ENCODE measurements at regions not wholly inside any gene's neighbourhood (a gene's known extent, or its start where the extent isn't known, plus 50 kb on each side); places are given as distances from the start of the nearest gene placed in this dataset.
"Not testable (repeated sequence)": the region's sequence is repeated elsewhere in the genome, so short reads cannot be mapped to it uniquely, and the experiment has no call there.

DNA sequence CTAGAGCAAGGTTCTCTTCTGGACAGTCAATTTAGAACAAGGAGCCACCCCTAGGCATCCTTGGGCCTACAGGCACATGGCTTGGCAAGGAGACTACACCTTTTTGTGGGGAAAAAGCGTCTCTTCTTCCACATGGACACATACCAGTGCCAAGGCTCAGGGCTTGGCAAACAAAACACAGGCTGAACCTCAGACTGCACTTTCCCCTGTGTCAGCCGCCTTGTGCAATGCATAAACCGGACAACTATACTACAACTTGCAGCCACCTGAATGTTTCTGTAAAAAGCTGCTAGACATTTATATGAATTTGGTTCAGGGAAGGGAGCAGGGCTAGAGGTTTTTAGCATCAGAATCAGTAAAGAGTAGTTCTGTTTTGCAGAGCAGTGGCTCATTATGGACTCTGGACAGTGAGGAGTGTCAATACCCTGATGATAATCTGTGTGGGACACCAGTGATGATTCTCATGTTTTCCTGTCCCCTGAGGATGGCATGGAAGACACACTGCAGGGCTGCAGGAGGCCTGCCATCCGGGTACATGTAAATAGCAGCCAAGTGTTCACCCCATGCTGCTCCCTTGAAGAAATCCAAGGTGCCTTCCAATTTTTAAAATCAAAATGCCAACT, 118.9 kb downstream of the GATA3 start:
- no peak for DNase-seq (ENCODE audit: low read depth in 2 of 2, low spot score in 1 of 2)

DNA sequence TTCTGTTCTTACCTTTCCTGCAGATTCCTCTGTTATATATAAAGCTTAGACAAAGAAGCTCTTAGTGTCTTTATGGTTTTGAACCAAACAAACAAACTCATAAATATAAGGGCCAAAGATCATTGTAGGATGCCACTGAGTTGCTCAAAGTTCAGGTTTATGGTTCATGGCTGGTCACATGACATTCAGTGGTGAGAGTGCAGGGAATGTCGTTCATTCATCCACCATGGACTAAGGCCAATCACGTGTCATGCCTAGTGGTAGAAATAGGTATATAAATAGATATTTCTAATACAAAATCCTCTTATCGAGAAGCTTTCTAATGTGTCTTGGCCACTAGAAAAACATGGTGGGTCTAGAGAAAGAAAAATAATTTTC, 119.4 kb downstream of the GATA3 start:
- no peak for DNase-seq (ENCODE audit: low read depth in 2 of 2, low spot score in 1 of 2)

DNA sequence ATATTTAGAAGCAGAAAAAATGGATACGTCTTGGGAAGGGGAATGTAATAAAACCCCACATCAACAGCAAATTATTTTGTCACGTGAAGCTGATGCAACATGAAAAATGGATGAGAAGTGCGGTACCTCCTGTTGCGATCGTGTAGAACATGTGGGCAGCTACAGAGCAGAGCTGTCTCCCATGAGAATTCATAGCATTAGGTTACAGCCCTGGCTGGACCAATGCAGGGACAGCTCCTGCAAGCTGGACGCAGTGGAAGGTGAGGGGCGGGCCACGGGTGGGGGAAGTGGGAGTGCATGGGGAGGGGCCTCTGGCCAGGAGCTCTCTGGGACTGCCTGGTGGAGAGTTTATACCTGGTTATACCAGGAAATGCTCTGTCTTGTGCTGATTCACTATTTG, 120.3 kb downstream of the GATA3 start:
- DNase-seq (ENCODE audit: low read depth in 2 of 2, low spot score in 1 of 2), result no peak

DNA sequence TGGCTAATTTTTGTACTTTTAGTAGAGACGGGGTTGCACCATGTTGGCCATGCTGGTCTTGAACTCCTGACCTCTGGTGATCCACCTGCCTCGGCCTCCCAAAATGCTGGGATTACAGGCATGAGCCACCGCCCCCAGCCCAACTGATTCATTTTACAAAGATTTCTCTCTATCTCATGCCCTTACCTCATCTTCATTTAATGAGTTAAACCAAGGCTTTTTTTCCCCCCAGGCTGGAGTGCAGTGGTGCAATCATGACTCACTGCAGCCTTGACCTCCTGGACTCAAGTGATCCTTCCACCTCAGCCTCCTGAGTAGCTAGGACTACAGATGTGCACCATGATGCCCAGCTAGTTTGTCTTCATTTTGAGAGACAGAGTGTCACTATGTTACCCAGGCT, 123.0 kb downstream of the GATA3 start:
- not testable (repeated sequence) for DNase-seq (ENCODE audit: low read depth in 2 of 2, low spot score in 1 of 2)

DNA sequence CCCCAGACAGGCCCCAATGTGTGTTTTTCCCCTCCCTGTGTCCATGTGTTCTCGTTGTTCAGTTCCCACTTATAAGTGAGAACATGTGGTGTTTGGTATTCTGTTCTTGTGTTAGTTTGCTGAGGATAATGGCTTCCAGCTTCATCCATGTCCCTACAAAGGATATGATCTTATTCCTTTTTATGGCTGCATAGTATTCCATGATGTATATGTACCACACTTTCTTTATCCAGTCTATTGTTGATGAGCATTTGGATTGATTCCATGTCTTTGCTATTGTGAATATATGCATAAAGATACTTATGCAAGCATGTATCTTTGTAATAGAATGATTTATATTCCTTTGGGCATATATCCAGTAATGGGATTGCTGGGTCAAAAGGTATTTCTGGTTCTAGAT, 125.3 kb downstream of the GATA3 start:
- not testable (repeated sequence) for DNase-seq (ENCODE audit: low read depth in 2 of 2, low spot score in 1 of 2)

DNA sequence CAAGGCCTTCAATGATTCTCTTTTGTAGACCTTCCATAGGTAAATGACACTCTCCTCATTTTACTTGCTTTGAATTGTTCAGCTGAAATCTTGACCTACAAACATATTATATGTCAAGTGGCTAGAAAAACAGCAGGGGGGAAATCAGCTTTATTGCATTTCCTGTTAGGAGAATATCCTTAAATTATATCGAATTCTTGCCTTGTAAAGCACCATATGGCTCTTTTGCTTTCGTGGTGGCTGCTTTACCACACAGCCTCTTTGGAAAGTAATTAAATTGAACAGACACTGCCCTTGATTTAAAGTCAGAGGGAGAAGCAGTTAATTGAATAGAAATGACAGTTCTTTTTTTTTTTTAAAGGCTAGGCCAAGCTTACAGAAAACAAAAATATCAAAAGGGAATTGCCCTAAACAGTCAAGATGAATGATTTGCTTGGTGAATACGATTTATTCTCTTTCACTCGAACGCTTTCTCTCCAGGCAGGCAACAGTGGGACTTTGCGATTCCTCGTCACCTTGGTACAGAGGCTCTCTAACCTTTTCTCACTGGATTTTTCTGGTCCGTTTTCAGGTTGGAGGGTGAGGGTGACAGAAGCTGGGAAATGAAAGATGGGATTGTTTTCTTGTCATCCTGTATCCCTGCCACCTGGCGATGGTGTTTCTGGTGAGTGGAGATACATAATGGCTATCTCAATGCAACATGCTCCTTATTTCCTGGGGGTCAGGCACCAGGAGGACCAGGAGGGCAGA, 126.0 kb downstream of the GATA3 start:
- DNase-seq (ENCODE audit: low read depth in 2 of 2, low spot score in 1 of 2), result no peak

DNA sequence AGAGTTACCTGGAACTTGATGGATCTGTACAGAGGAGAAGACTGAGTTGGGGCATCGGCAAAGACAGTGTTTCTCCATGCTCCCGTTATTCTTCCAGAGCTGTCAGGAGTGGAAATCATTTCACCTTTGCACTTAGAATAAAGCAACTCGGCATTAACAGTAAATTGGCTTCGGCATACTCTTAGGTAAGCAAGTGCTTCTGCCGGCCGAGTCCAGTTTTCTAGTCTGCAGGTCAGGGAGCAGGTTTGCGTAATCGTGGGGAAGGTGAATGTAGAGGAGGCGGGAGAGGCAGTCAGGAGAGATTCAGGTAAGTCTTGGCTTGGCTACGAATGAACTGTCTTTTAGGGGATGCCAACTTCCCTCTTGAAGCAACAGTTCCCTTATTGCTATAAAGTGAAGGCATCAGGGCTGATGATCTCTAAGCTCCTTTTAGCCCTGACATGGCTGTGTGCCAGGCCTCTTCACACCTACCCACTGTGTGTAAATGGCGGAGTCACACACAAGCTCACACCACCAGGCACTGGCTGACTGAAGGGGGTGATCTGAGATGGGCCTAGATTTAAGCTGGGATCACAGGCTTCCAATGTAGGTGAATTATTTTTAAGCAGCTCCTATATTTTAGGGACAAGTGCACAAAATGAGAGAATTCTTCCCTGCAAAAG, 127.1 kb downstream of the GATA3 start:
- DNase-seq (ENCODE audit: low read depth in 2 of 2, low spot score in 1 of 2), result no peak

DNA sequence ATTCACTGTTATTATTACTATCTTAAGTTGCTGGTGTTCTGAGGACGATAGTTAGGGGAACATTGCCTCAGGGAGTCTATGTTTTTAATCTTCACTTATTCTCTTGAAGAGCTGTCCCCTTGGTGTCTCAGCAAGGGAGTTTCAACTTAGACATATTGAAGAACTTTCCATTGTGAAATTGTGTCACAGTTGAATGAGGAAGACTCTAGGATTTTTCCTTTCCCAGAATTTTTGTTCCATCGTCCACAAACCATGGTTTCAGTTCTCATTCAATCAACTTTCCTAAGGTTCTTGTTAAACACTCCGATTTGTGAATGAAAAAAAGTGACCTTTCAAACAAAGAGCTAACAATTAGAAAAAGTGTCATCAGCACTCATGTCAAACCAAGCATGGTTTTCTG, 128.3 kb downstream of the GATA3 start:
- DNase-seq (ENCODE audit: low read depth in 2 of 2, low spot score in 1 of 2), result no peak

DNA sequence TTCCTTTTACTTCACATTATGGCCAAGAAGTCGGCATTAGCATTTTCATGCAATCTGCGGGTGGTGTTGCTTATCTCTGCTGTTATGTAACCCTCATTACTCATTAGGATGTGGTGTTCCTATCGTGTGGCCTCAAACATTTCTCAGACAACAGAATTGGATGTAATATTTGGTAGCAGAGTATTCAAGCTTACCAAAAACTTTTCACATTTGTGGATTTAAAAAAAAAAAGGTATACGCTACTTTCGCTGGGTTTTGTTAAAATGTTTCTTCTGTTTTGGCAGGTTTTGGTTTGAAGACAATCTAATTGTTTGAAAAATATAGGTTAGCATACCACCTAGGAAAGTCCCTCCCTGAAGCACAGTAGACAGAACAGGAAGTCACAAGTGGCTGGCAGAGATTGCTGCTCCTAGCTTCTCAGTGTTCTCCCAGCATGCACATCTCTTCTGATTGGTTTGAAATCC, 128.8 kb downstream of the GATA3 start:
- DNase-seq (ENCODE audit: low read depth in 2 of 2, low spot score in 1 of 2), result peak in 1 of 2 donors; percentile 9

DNA sequence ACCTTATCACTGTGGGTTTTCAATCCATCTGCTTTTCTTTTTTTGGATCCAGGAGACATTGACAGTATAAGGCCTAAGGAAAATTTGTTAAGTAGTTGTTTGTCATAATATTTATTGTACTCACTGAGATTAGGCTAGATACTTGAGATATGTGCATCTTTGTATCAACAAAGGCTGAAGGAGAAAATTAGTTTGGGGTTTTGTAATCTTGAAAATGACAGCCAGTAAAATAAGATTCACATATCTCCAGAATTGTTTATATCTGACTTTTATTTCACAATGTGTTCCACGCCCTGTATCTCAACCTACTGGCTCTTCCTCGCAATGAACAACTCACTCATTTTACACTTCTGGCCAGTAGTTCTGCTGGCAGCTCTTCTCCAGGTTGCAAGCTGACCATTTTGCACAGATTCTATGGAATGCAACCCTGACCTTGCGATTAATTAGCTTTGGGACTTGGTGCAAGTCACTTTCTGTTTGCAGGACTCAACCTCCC, 132.7 kb downstream of the GATA3 start:
- DNase-seq (ENCODE audit: low read depth in 2 of 2, low spot score in 1 of 2), result no peak

DNA sequence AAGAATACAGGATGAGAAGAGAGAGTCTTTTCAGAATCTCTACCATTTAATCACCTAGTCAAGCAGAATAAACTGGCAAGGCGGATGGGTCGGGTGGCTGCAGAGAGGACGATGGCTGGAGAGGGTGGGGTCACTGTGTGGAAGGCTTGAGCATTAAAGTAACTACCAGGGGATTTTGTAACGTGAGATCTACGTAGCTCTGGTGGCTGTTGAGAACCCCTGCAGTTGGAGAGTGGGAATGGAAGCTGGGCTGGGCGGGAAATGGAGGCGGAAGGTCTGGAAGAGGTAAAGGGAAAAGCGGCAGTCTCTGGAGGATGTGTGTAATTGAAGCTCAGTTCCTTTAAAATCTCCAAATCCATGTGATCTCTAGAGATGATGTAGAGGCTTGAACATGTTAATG, 135.0 kb downstream of the GATA3 start:
- no peak for DNase-seq (ENCODE audit: low read depth in 2 of 2, low spot score in 1 of 2)

DNA sequence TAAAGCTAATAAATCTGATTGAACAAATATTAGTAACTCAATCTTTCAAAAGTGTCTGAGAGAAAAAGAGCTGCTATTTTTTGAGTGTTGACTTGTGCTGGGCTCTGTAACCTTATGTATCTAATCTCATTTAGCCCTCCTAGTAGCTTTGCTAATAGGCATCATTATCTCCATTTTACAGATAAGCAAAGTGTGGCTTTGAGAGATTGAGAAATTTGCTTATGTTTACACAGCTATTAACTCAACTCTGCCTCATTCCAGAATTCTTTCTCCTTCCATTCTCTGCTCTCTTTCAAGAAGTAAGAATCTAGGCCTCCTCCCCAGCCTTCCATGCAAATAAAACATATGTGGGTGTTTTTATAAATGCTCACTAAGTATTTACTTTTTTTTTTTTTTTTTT, 137.8 kb downstream of the GATA3 start:
- DNase-seq (ENCODE audit: low read depth in 2 of 2, low spot score in 1 of 2), result no peak

DNA sequence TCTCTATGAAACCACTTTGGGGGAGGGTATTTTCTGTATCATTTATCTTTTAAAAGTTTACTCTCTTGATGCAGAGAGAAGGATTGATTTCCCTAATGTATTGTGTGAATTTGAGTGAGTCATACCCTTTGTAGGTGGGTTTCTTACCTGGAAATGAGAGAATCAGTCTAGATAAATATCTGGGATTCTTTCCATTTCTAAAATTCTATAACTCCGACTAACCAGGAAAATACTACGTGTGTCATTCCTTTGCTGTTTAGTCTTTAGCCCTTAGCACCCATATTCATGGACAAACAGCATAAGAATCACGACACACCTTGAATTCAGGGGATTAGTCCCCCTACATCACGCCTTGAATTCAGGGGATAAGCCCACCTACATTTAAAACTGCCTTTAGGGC, 139.1 kb downstream of the GATA3 start:
- DNase-seq (ENCODE audit: low read depth in 2 of 2, low spot score in 1 of 2), result no peak

DNA sequence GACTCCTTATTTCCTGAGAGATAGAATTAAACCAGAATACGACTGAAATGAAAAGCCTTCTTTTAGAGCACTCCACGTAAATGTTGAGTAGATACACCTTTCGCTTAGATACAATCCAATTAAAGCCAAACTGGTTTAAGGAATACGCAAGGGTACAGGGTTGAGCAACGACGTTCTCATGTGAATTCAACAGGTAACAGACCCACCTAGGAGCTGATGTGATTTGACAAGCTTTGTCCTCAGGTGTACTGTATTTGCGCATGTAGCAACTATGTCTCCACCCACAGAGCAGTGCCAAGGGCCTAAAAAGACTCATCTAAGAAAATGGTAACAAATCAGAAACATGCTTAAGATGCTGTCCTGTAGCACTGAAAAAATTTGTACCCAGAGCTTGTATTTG, 139.6 kb downstream of the GATA3 start:
- no peak for DNase-seq (ENCODE audit: low read depth in 2 of 2, low spot score in 1 of 2)

DNA sequence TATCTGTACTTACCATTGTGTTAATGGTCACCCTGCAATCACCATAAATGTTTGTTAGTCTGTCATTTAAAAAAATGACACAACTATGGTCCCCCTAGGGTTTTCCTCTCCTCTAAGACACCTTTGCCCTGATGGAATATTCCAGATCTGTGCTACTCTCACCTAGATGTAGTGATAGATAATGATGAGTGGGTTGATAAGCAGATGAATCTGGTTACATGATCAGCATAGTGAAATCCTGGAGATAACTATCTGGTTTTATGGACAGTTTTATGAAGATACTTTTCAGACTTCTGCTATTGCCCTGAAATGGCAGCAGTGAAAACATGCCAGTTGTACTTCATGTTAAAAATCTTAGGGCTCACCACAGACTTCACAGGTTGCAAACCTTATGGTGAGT, 152.4 kb downstream of the GATA3 start:
- no peak for DNase-seq (ENCODE audit: low read depth in 2 of 2, low spot score in 1 of 2)

DNA sequence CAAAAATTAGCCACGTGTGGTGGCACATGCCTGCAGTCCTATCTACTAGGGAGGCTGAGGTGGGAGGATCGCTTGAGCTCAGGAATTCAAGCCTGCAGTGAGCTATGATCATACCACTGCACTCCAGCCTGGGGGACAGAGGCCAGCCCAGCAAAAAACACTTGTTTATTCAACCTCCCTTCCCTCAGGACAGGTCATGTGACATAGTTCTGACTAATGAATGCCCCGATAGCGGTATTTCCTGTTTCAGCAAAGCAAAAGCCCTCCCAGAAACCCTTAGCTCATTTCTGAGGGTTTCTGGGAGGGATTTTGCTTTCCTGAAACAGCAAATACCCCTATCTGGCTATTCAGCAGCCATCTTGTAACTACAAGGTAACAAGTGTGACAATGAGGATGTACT, 157.1 kb downstream of the GATA3 start:
- no peak for DNase-seq (ENCODE audit: low read depth in 2 of 2, low spot score in 1 of 2)

DNA sequence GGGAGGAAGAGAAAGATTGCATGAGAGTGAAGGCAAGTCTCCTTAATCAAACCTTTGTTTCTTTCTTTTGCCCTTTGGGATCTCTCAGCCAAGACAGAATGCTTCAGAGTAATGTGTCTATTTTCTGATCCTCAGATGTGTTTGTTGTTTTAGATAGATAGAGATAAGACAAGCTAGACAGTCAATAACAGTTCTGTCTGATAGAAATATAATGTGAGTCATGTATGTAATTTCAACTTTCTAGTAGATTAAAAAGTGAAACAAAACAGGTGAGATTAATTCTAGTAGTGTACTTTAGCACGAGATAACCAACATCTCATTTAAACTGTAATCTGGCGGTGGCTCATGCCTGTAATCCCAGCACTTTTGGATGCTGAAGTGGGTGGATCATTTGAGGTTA, 159.2 kb downstream of the GATA3 start:
- no peak for DNase-seq (ENCODE audit: low read depth in 2 of 2, low spot score in 1 of 2)

DNA sequence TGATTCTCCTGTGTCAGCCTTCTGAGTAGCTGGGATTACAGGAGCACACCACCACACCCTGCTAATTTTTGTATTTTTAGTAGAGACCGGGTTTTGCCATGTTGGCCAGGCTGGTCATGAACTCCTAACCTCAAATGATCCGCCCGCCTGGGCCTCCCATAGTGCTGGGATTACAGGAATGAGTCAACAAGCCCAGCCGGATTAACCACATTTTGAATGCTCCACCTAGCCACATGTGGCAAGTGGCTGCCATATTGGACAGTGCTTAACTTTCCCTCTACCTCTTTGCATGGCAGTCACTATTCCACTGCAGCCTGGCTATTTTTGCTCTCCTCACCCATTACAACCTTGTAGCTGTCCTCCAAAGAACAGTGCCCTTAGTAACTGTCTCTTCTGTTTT, 160.1 kb downstream of the GATA3 start:
- DNase-seq (ENCODE audit: low read depth in 2 of 2, low spot score in 1 of 2), result no peak

DNA sequence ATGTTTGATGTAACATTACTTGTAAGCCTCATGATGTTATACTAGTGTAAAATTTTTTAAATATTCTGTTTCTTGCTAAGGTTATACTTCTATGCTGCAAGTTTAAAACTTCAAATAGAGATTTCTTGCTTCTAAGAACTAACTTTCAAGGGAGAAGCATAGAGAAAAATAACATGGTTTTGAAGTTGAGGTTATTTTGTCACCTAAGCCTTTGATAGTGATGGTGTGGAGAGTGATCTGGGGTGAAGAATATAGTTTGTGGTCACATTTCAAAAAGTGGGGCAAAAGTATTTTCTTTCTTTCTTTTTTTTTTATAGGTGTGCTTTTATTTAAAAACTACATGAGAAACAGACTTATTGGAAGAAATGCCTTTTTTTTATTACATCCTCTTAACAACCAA, 162.4 kb downstream of the GATA3 start:
- DNase-seq (ENCODE audit: low read depth in 2 of 2, low spot score in 1 of 2), result no peak

DNA sequence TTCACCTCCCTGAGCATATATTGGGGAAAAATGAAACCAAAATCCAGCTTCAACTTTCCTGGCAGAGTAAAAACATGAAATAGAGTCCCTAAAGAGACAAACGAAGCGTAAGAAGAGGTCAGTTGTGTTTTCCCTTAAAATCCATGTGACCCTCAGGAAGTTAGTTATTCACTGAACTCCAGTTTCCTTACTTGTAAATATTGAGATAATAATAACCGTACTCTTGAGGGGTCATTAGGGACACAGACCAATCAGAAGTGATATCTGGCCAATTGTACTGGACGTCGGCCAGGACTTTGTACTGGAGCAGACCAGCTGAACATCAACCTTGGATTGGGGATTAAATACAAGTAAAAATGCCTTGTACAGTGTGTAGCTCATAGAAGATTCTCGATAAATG, 167.0 kb downstream of the GATA3 start:
- no peak for DNase-seq (ENCODE audit: low read depth in 2 of 2, low spot score in 1 of 2)

DNA sequence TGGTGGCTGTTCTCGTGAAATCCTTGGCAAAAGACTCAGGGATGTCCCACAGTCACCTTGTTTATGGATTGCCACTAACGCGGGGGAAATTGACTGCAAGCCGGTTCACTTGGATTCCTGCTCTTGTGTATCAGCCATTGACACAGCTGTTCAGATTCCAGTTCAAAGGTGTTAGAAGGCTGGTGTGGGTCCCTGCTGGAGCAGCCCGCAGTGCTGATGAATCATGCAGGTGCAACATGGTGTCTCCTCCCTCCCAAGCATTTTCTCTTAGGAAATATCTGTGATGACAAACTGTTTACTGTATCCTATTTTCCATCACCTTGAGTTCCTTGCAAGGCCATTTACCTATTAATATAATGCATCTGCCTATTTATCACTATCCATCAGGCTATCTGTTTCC, 170.1 kb downstream of the GATA3 start:
- DNase-seq (ENCODE audit: low read depth in 2 of 2, low spot score in 1 of 2), result no peak

DNA sequence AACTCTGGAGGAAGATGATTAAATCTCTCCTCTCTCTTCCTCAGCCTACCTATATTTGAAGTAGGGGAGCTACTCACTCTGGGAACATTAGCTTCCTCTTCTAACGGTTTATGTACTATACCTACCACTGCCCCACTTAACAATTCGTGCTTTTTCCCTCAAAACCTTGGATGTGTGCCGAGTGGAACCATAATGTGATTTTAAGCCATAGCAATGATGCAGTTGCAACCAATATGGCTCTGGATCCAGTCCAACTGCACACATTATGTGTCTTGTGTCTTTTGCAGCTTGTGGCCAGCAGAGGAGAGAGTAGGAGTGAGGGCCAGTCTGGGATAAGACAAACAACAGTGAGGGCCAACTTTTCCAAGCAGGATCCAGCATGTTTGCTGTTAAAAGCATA, 170.7 kb downstream of the GATA3 start:
- no peak for DNase-seq (ENCODE audit: low read depth in 2 of 2, low spot score in 1 of 2)
